Subcutaneous abdominal adipose tissue (tissue), 5 donors: ENCODE measurements at regions not wholly inside any gene's neighbourhood (a gene's known extent, or its start where the extent isn't known, plus 50 kb on each side); places are given as distances from the start of the nearest gene placed in this dataset.

Experiments
- H3K27ac ChIP-seq: one replicate; pipeline ENCODE4 v1.7.0; 2013; ENCODE audit warnings: low read depth, mild to moderate bottlenecking, inconsistent platforms, low read length, moderate library complexity
- H3K27me3 ChIP-seq, 5 donors: one replicate each; pipeline ENCODE4 v1.7.0; 2013; ENCODE audit warnings: low read length in 5 of 5, inconsistent platforms in 1 of 5; ENCODE audit not compliant: control insufficient read depth in 5 of 5, insufficient read depth in 4 of 5
- H3K36me3 ChIP-seq, 5 donors: one replicate each; pipeline ENCODE4 v1.7.0; 2013; ENCODE audit warnings: low read length in 5 of 5; ENCODE audit not compliant: control insufficient read depth in 5 of 5, insufficient read depth in 5 of 5
- H3K4me1 ChIP-seq, 5 donors: one replicate each; pipeline ENCODE4 v1.7.0; 2013; ENCODE audit warnings: low read length in 5 of 5, mild to moderate bottlenecking in 3 of 5, moderate library complexity in 1 of 5; ENCODE audit not compliant: control insufficient read depth in 5 of 5, insufficient read depth in 5 of 5
- H3K4me3 ChIP-seq, 5 donors: one replicate each; pipeline ENCODE4 v1.7.0; 2013; ENCODE audit warnings: low read length in 5 of 5, low read depth in 1 of 5
- H3K9ac ChIP-seq, 5 donors: one replicate each; pipeline ENCODE4 v1.7.0; 2013; ENCODE audit warnings: low read length in 5 of 5, mild to moderate bottlenecking in 4 of 5, moderate library complexity in 3 of 5
- H3K9me3 ChIP-seq, 5 donors: one replicate each; pipeline ENCODE4 v1.7.0; 2013; ENCODE audit warnings: low read length in 5 of 5; ENCODE audit not compliant: control insufficient read depth in 5 of 5
- donor health status: healthy.
- donor health status: healthy.
- donor health status: healthy.
- donor health status: healthy.
- donor health status: healthy.

DNA sequence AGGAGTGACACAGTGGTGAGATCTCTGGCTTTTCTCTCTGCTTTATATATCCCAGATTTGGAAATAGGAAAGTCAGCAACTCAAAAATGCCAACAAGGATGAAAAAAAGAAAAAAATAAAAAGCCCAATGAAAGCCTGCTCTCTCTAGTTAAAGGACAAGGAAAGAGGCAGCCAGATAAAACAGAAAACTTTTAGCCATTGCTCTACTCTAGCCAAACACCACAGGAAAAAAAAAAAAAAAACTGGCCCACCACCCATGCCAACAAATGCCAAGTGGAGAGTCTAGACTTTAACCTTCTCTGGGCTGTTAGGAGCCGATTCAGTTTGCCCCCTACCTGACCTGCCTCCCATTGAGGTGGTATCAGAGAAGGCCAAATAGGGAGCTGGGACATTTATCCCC is 222.3 kb upstream of the TMTC1 start:
- Histone ChIP-seq H3K4me3 (no peak overlapping the region), H3K9me3 (no peaks in the 10 kb centered on the region), H3K27ac (no peak overlapping the region), H3K4me1 (peaks cover 0 to 9% (median 0%) of the 10 kb centered on the region in 5 donors), H3K9ac (no peak overlapping the region), H3K36me3 (no peaks in the 10 kb centered on the region), H3K27me3 (no peaks in the 10 kb centered on the region)

DNA sequence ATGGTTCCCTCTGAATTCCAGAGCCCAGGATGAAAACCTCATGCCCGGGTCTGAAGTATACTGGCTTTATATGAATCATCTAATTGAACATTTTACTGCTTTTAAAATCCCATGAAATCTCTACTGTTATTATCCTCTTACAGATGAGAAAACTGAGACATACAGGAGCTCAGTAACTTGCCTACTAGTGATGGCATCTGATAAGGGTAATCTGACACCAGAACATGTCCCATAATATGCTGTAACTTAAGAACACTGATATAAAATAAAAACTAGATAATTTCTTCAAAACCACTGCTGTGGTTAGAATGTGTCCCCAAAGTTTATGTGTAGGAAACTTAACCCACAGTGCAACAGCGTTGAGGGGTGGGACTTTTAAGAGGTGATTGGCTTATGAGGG is 219.6 kb upstream of the TMTC1 start:
- no peaks in the 10 kb centered on the region for H3K4me1 ChIP-seq
- H3K27me3 ChIP-seq, result no peaks in the 10 kb centered on the region
- H3K27ac ChIP-seq, result no peak overlapping the region
- H3K9ac ChIP-seq, result no peak overlapping the region
- no peaks in the 10 kb centered on the region for H3K36me3 ChIP-seq
- H3K4me3 ChIP-seq, result no peak overlapping the region
- no peaks in the 10 kb centered on the region for H3K9me3 ChIP-seq

DNA sequence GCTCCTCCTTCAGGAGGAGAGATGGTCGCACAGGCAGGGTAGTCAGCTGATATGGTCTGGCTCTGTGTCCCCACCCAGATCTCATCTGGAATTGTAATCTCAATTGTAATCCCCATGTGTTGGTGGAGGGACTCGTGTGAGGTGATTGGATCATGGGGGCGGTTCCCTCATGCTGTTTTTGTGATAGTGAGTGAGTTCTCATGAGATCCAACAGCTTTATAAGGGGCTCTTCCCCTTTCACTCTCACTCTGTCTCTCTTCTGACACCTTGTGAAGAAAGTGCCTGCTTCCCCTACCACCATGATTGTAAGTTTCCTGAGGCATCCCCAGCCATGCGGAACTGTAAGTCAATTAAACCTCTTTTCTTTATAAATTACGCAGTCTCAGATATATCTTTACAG is 218.9 kb upstream of the TMTC1 start:
- no peaks in the 10 kb centered on the region for H3K27me3 ChIP-seq

DNA sequence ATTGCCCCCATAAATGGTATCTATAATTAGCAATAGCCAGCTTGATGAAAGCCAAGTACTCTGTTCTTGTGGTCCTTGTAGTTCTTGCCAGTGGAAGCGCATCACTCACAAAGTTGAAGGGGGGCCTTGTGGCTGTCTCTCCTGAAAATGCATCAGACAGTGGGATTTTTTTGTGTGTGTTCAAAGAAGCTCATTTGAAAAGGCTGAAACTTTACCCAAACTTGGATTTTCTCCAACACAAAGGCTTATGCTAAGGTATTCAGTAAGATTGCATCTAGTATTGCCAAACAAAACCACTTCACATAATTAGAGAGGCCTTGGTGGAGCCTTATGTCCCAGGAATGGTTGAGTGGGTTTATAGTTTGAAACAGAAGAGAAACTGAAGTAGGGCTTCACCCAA is 216.7 kb upstream of the TMTC1 start:
- no peaks in the 10 kb centered on the region for H3K9me3 ChIP-seq
- no peak overlapping the region for H3K9ac ChIP-seq
- H3K27ac ChIP-seq, result no peak overlapping the region
- no peaks in the 10 kb centered on the region for H3K27me3 ChIP-seq
- H3K36me3 ChIP-seq, result no peaks in the 10 kb centered on the region
- no peaks in the 10 kb centered on the region for H3K4me1 ChIP-seq
- no peak overlapping the region for H3K4me3 ChIP-seq

More for the DNA sequence above, 218.9 kb upstream of the TMTC1 start:
- no peak overlapping the region for H3K4me3 ChIP-seq
- no peak overlapping the region for H3K27ac ChIP-seq
- H3K9ac ChIP-seq, result no peak overlapping the region
- no peaks in the 10 kb centered on the region for H3K4me1 ChIP-seq
- no peaks in the 10 kb centered on the region for H3K9me3 ChIP-seq
- H3K36me3 ChIP-seq, result no peaks in the 10 kb centered on the region

DNA sequence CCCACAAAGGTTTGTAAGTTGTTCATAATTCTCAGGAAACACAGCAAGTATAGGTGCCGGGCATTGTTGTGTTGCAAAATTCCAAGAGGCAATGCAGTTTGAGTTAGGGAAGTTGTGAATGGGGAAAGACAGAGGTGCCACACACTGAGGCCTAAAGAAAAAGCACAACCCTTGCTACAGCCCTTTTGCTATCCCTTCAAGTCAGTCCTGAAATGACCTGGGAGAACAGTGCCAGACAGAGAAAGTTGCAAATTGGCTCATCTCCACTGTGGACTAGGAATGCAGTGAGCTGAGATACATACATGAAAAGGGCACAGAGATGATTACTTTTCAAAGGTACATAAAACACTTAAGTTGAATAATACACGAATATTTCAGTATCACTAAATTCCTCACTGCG is 213.3 kb upstream of the TMTC1 start:
- no peak overlapping the region for H3K4me3 ChIP-seq
- H3K36me3 ChIP-seq, result no peaks in the 10 kb centered on the region
- H3K27ac ChIP-seq, result no peak overlapping the region
- H3K27me3 ChIP-seq, result no peaks in the 10 kb centered on the region
- no peak overlapping the region for H3K9ac ChIP-seq
- H3K4me1 ChIP-seq, result no peaks in the 10 kb centered on the region
- no peaks in the 10 kb centered on the region for H3K9me3 ChIP-seq

DNA sequence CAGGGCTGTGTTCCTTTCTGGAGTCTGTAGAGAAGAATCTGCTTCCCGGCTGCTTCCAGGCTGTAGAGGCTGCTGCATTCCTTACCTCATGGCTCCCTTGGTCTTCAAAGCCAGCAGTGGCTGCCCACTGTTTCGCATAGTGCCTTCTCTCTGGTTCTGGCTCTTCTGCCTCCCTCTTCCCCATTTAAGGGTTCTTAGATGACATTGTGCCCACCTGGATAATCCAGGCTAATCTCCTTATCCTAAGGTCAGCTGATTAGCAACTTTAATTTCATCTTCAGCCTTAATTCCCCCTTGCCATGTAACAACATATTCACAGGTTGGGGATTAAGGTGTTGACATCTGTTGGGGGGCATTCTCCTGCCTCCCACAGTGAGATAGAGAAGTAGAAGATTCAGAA is 208.6 kb upstream of the TMTC1 start:
- Histone ChIP-seq H3K36me3 (no peaks in the 10 kb centered on the region), H3K4me3 (no peak overlapping the region), H3K27me3 (no peaks in the 10 kb centered on the region), H3K4me1 (no peaks in the 10 kb centered on the region), H3K9ac (no peak overlapping the region), H3K27ac (no peak overlapping the region), H3K9me3 (no peaks in the 10 kb centered on the region)

DNA sequence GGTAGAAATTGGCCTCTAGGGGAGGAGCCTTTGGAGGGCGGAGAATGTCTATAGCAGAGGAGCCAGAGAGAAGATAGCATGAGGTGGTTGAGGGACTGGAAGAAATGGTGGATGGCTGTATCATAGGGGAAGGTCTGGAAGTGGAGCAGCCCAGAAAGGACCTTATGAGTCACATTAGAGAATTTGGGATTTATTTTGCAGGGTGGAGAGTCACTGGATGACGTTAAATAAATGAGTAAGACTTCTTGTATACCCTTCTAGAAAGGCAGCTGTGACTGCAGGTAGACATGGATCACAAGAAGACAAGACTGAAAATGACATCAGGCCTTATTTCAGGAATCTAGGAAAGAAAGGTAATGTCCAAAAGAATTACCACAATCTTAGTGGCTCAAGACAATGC is 208.2 kb upstream of the TMTC1 start:
- H3K9ac ChIP-seq, result no peak overlapping the region
- no peaks in the 10 kb centered on the region for H3K9me3 ChIP-seq
- H3K4me1 ChIP-seq, result no peaks in the 10 kb centered on the region
- no peaks in the 10 kb centered on the region for H3K27me3 ChIP-seq
- H3K36me3 ChIP-seq, result no peaks in the 10 kb centered on the region
- no peak overlapping the region for H3K27ac ChIP-seq
- no peak overlapping the region for H3K4me3 ChIP-seq

DNA sequence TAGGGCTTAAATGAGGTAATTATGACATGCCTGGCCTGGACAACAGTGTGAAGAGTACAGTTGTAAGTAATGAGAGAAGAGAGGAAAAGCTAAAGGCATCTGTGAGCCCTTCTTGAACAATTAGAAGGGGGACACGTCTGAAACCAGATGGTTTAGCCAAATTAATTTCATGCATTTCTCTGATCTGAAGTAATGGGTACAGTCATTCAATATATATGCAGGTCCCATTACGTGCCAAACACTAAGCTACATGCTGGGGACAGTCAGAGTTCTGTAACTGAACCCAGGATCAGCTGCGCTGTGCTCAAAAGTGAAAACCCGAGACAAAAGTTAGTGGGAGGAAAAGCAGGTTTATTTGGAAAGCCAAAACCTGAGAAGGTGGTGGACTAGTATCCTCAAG is 207.2 kb upstream of the TMTC1 start:
- H3K27me3 ChIP-seq, result no peaks in the 10 kb centered on the region
- H3K9ac ChIP-seq, result no peak overlapping the region
- no peaks in the 10 kb centered on the region for H3K36me3 ChIP-seq
- no peak overlapping the region for H3K27ac ChIP-seq
- no peaks in the 10 kb centered on the region for H3K9me3 ChIP-seq
- no peaks in the 10 kb centered on the region for H3K4me1 ChIP-seq
- H3K4me3 ChIP-seq, result no peak overlapping the region

DNA sequence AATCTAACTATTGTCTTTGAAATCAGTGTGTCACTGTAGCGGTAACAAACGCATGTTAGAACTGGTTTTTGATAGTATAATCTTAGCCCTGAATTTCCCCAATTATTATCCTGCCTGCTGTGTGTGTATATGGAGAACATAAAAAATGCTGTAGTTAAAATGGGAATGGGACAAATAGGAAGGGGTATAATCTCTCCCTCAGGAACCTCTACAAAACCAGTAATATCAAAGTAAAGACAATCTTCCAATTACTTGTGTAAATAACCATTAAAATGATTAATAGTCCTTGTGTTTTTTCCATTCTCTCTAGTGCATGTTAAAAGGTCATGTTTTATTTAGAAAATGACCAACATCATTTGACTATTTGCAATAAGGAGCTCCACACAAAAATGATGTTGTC is 200.1 kb upstream of the TMTC1 start:
- Histone ChIP-seq H3K27ac (no peak overlapping the region), H3K9me3 (peaks cover 0 to 3% (median 0%) of the 10 kb centered on the region in 5 donors)

DNA sequence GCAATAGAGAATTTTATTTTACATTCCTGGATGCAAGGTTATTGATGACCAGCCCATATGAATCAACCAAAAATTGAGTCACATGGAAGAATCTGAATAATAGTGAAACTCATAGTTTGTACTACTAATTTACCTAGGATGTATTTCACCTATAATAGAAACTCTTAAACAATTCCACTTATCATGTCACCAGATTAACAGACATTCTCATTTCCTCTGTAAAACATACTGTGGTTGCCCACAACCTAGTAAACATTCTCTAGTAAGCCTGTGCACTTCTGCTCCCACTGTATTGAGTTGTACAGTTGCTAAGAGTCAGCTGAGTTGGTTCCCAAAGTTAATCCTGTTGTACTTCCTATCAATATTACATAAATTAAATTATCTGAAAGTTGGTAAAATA is 196.6 kb upstream of the TMTC1 start:
- no peaks in the 10 kb centered on the region for H3K4me1 ChIP-seq
- H3K4me3 ChIP-seq, result no peak overlapping the region
- H3K9me3 ChIP-seq, result peaks cover 0 to 3% (median 0%) of the 10 kb centered on the region in 5 donors
- no peaks in the 10 kb centered on the region for H3K27me3 ChIP-seq
- no peaks in the 10 kb centered on the region for H3K36me3 ChIP-seq
- H3K9ac ChIP-seq, result no peak overlapping the region
- H3K27ac ChIP-seq, result no peak overlapping the region

More for the DNA sequence above, 200.1 kb upstream of the TMTC1 start:
- Histone ChIP-seq H3K36me3 (no peaks in the 10 kb centered on the region), H3K27me3 (no peaks in the 10 kb centered on the region), H3K4me1 (no peaks in the 10 kb centered on the region), H3K9ac (no peak overlapping the region), H3K4me3 (no peak overlapping the region)

DNA sequence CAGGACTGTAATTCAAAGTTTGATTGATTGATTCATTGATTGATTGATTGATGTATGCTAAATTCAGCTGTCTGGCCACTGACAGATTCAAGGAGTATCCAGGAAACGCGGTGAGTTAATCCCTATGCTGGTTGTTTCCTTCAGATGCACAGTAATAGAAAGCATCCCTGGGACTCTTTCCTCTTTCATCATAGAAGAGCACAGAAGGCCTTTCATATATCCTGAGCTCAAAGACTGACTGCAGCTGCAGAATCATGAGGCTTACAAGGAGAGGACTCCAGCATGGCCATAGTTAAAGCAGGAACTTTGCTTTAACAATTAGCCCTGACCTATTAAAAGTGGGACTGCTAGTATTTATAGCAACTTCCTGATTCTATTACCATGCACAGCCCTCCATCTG is 187.7 kb upstream of the TMTC1 start:
- Histone ChIP-seq H3K27ac (no peak overlapping the region), H3K9me3 (no peaks in the 10 kb centered on the region), H3K4me3 (no peak overlapping the region), H3K27me3 (no peaks in the 10 kb centered on the region), H3K4me1 (peaks cover 0 to 9% (median 0%) of the 10 kb centered on the region in 5 donors), H3K9ac (no peak overlapping the region), H3K36me3 (no peaks in the 10 kb centered on the region)
